Stimulated activated CD8-positive, alpha-beta memory T cell treated with anti-CD3 and anti-CD28 coated beads, Interleukin-15, amount 100 ng/mL, for 1 hour (primary cell): ENCODE measurements at regions not wholly inside any gene's neighbourhood (a gene's known extent, or its start where the extent isn't known, plus 50 kb on each side); places are given as distances from the start of the nearest gene placed in this dataset.
"Not testable (repeated sequence)": the region's sequence is repeated elsewhere in the genome, so short reads cannot be mapped to it uniquely, and the experiment has no call there.

ENCODE experiments used
- DNase-seq: peaks from one replicate; pipeline ENCODE4 v3.0.0-alpha.2; 2020; ENCODE audit warnings: low read depth

DNA sequence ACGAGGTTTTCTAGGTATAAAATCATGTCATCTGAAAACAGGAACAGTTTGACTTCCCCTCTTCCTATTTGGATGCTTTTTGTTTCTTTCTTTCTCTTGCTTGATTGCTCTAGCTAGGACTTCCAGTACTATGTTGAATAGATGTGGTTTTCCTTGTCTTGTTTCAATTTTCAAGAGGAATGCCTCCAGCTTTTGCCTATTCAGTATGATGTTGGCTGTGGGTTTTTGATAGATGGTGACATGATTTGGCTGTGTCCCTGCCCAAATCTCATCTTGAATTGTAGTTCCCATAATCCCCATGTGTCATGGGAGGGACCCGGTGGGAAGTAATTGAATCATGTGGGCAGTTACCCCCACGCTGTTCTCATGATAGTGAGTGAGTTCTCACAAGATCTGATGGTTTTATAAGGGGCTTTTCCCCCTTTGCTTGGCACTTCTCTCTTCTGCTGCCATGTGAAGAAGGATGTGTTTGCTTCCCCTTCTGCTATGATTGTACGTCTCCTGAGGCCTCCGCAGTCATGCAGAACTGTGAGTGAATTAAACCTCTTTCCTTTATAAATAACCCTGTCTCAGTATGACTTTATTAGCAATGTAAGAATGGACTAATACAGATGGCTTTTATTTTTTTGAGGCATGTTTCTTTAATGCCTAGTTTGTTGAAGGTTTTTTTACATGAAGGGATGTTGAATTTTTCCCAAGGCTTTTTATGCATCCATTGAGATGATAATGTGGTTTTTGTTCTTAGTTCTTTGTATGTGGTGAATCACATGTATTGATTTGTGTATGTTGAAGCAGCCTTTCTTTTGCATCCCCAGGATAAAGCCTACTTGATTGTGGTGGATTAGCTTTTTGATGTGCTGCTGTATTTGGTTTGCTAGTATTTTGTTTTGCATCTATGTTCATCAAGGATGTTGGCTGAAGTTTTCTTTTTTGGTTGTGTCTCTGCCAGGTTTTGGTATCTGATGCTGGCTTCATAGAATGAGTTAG is 239.1 kb downstream of the THBS2 start:
- DNase-seq: no peak

DNA sequence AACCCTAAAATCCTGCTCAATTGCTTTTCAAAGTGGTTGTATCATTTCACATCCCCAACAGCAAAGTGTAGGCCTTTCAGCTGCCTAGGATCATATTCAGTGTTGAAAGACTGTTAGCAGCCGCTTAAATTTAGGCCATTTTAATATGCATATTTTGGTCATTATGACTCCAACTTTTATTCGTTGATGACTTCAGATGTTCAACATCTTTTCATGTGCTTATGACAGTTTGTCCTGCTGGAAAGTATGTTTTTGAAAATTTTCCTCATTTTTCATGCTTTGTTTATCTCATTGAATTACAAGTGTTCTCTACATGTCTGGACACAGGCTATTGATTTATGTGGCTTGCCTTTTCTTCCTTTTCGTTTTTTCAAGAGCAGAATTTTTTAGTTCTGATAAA is 244.0 kb downstream of the THBS2 start:
- no peak for DNase-seq

DNA sequence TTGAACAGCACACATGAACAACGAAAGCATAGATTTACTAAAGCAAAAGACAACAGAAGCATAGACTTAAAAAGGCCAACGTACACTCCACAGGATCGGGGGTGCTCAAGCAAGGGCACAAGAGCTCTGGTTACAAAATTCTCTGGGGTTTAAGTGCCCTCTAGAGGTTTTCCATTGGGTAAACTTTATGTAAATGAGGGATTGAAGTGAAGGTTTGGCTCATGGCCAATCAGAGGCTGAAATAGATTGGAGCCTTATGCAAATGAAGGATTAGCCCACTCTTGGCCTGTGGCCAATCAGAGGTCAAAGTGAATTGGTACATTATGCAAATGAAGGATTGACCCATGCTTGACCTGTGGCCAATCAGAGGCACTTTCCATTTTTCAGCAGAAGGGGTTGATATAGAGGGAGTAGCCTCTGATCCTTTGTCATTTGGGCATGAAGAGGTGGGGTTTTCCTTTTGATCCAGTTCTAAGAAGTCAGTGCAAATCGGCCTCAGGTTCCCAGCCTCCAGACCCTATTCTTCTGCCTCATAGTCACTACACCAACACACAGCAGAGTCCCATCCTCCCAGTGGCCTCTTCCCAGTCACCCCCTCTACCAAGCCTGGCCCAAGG is 244.9 kb downstream of the THBS2 start:
- DNase-seq: no peak

DNA sequence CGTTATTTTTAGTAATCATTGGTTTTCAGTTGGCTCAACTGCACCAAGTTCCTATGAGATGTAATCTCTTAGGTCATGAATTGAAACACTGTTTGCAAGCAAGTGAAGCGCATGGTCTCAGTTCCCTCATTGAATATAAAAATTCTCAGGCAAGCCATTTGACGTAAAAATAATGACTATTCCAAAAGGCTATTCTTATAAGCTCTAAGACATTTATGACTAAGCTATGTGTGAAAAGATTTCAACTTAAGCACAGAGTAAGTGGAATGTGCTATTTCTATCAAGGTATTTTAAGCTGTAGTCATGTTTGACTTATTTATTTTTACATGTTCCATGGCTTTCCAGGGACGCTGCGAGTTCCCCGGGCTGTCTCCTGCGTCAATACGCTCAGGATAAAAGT is 248.5 kb downstream of the THBS2 start:
- no peak for DNase-seq

GRCh38 chr6:169000022-169000421 is 253.6 kb downstream of the THBS2 start:
- no peak for DNase-seq

DNA sequence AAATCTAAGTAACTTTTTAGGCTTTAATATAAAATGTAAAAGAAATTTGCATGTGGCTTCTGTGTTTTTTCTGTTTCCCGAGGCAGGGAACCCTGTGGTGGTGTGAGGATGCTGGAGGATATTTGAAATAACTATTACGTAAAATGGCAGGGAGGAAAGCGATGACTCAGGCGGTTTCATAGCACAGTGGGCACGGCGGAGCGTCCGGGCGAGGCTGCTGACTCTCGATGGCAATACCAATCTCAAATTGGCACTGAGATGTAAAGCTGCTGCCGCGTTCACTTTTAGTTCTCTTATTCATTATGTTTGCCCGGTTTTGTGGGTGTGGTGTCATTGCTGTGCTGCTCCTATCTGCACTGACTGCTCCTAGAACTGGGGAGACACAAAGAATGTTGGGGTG is 254.3 kb downstream of the THBS2 start:
- DNase-seq: no peak

DNA sequence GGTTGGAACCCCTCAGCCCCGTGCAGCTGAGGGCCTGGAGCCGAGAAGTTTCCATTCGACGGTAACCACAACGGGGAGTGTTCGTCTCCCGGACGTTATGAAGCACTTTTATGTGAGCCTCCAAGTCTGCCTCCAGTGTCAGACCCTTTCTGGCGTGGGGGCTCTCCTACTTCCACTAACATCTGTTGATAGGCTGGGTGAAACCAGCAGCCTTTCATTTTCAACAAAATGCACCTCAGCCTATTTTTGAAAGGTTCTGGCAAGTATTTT is 257.4 kb downstream of the THBS2 start:
- no peak for DNase-seq

DNA sequence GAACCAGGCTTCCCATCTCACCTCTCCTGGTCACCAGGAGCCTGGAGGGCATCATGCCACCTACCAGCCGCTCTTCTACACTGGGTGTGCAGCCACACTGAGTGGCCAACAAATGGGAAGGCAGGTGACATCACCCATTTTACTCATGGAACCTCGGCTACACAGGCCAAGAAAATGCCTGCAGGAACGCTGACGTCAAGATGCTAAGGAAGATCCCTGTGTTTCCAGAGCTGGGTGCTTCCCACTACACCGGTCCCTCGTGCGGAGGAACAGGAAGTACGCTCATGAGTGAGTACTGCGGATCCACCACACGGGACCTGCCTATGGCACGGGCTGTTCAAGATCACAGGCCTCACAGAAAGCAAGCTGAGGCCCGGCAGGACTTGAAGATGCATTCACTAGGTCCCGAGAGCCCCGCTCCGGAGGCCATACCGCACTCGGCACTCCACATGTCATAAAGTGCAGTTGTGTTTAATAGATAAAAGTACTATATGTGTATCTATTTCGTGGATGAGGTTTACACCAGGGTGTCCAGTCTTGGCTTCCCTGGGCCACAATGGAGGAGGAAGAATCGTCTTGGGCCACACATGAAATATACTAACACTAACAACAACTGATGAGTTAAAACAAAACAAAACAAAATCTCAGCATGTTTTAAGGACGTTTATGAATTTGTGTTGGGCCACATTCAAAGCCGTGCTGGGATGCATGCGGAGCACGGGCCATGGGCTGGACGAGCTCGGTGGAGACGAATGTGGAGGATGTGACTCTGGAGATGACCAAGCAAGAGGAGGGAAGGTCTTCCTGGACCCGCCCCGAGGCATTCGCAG is 257.9 kb downstream of the THBS2 start:
- DNase-seq: no peak

DNA sequence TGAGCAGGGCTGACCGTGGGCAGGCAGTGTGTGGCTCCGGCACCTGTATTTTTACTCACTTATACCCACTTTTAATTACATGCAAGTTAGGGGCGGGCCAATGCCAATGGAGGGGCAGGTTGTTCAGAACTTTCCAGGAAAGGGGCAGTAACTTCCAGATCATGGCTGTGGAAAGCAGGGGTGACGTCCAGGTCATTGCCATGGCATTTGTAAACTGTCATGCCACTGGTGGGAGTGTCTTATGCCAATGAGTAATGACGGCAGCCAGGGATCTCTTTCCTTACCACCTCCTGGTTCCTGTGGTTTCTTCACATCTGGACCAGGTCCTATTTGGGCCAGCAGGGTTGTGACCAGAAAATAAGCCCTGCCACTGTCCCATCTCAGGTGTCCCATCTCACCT is 258.7 kb downstream of the THBS2 start:
- DNase-seq: no peak

DNA sequence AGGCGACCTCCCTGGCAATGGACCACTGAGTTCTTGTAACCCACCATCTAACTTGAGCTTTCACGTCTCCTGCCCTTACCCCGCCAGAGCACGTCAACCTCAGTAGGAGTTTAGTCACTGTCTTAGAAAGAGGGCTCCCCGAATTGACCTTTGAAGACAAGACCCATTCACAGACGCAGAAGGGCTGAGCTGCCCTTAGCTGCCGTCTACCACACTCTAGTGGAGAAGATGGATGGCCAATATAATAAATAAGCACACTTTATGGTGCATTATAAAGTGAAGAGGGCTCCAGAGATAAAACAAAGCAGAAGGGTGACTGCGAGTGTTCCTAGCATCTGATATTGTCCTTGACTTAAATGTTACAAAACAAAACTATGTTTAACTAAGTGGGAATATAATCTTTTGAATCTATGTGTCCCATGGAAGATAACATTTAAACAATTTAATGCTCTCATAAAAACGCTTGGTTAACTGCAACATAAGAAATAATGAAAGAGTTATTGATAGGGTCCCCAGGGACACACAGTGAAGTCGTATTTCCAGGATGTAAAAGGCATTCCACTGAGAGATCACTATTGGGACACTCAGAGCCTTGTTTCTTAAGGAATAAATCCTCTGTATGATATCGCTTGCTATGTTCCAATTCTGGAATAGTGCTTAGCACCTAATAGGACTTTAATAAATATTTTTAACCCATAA is 261.1 kb downstream of the THBS2 start:
- no peak for DNase-seq

- DNase-seq: not testable (repeated sequence)
Observed at GRCh38 chr6:168991695-168992094, 262.0 kb downstream of the THBS2 start.

- no peak for DNase-seq
Observed at GRCh38 chr6:168990019-168990751, 263.5 kb downstream of the THBS2 start.

- DNase-seq: no peak
Observed at GRCh38 chr6:168989421-168989820, 264.2 kb downstream of the THBS2 start.

DNA sequence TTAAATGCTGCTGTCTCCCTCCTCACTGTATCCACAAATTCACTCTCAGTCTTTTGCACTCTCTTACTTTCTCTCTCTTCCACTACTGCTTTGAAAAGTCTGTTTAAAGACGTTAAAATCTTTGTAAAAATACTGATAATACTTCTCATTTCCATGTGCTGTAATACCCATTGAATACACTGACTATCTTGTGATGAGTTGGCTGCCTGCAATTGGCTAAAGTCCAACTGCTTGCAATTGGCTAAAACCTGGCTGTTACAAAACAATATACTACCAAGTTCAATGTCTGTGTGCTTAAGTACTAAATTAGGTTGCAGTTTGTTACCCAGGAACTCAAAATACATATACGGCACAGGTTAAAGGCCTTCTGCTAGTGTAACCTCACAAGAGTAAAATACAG is 264.8 kb downstream of the THBS2 start:
- DNase-seq: no peak

- no peak for DNase-seq
Observed at GRCh38 chr6:168988280-168988679, 265.4 kb downstream of the THBS2 start.

DNA sequence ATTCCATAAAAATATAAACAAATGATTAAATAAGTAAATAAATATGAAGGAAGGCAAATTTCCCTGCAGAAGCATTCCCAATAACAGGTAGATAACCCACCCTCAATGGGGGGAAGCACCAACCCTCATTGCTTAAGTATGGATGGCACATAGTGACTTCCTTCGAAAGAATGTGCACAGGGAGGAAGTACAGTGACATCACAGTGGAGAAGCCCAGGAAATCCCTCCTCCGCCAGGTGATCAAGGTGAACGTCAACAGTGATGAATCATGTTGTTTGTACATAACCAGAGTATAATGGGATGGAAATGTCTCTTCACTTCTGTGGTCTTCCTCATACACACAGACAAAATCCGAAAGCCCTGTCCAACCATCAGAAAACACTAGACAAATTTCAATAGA is 267.9 kb downstream of the THBS2 start:
- no peak for DNase-seq

GRCh38 chr6:168983925-168984324 is 269.7 kb downstream of the THBS2 start:
- DNase-seq: no peak

DNA sequence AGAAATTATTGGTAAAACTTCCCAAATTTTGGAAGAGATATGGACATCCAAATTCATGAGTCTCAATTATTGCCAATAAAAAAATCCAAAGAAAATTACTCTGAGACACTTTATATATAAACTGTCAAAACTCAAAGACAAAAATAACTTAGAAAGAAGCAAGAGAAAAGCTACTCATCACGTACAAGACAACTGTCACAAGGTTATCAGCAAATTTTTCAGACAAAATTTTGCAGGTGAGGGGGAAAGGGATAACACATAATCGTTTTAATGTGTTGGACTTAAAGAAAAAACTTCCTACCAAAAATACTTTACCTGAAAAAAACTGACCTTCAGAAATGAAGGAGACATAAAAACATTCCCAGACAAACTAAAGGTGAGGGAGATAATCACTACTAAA is 272.5 kb downstream of the THBS2 start:
- no peak for DNase-seq

- no peak for DNase-seq
Observed at GRCh38 chr6:168979254-168979653, 274.4 kb downstream of the THBS2 start.

DNA sequence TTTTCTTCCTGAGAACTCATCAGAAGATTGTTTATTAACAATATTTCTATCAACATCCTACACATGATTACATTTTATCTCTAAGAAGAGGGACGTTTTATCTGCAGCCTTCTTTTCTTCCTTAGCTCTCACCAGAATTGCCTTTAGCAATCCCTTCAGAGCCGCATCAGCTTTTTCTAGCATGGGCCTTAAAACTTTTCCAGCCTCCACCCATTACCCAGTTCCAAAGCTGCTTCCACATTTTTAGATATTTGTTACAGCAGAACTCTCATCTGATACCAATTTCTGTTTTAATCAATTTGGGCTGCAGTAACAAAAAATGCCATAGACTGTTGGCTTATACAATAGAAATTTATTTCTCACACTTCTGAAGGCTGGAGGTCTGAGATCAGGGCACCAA is 281.5 kb downstream of the THBS2 start:
- no peak for DNase-seq

GRCh38 chr6:168971549-168971948 is 282.1 kb downstream of the THBS2 start:
- no peak for DNase-seq

DNA sequence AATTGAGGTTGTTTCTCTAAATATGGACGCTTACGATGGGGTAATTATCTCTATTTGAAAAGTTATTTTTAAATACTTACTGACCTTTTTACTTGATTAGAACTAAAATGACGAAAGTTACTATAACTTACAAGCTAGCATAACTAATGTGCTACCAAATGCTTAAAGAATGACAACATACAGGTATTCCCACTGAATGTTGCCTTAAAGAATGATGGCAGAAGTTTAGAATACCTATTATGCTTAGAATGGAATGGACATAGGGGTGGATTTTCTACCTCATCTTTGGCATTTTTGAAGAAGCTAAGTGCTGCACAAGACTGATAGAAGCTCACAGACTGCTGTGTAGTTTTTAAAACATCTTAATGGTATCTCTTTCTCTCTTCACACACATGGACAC is 284.8 kb downstream of the THBS2 start:
- no peak for DNase-seq
